ENCODE measurements at regions not wholly inside any gene's neighbourhood (a gene's known extent, or its start where the extent isn't known, plus 50 kb on each side); places are given as distances from the start of the nearest gene placed in this dataset.

DNA sequence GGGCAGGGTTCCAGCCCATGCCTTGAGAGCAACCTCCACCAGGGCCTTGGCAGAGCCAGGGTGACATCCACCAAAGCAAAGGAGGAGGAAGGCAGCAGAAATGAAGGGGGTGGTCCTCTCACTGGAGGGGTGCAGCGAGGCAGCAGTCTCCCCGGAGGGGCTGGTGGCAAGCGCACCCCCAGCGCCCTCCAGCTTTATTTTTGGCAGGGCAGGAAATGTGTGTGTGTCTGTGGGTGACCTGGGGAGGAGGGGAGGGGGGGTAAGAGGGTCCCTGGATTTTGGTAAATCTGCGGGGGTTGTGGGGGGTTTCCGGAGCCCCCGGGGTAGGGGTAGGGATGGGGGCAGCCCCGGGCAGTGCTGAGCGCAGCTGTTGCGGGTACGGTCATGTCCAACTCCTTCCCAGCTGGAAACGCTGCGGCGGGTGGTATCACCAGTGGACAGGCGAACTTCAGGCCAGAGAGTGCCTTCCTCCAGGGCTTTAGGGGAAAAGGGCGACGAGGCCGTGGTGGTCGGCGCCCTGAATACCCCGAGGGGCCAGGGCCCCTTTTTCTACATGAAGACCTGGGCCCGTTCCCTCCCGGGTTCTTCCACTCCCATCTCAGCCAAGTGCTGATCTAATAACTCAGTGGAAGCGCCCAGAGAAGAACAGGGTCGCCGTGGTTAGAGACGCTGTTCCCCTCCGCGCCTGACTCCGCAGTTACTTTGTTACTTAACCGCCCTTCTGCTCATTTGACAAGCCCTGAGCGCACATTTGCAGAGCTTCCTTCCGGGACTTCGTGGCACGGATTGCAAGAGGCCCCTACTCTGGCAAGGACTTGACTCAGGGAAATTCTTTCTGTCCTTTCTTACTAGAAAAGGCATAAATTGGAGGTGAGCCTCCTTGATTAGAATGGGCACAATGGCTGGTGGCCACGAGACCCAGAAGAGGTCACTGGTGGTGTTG is 55.2 kb downstream of the FOS start:
- DNase-seq = peak; percentile 28

GRCh38 chr14:75334549-75335051 is 56.0 kb downstream of the FOS start:
- DNase-seq = no peak

- DNase-seq = no peak
Observed at GRCh38 chr14:75335571-75335970, 56.9 kb downstream of the FOS start.

DNA sequence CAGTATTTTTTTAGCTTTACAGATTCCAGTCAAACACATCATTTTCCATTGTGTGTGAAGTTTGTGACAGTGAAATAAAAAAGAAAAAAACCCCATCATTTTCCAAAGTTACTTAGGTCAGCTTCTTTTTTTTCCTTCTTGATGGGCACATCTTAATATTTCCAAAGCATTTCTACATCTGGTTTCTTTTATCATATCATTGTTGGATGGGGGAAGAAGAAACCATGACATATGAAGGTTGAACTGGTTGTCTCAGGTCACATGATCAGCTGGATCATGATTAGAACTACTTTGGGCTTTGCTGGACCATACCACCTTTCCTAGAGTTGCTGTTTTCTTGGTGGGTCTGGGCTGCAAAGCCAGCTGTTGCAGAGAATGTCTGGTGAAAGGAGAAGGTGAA is 59.8 kb downstream of the FOS start:
- no peak for DNase-seq

DNA sequence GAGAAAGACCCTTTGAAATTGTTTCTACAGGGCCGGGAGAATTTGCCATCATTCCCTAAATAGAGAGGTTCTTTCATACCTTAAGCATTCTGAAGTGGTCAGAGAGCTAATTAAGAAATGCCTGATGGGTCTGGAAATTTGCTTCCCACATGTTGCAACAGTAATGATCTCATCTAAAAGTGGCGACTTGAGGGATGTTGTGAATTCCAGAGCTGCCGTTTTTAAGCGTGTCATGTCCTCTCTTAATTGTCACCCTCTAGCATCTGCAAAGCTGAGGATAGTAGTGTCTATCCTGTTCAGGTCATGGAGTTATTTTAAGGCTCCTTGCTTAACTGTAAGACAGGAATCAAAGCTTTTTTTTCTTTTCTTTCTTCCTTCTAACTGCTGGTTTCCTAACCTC is 60.4 kb downstream of the FOS start:
- no peak for DNase-seq

DNA sequence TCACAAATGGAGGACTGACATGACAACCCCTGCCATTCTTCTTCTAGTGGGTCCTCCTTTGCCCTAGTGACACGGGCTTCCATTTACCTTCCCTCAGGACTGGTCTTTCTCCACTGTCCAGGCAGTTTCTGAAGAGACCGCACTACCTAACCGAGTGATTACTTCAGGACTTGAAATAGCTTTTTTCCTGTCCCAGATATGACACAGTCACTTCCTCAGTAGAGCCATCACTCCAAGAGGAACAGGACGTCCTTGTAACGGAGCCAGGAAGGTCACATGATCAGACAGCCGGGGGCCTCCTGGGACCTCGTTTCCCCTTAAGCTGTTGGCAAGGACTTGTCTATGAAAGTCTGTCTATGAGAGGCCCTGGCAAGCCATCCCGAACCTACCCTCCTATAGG is 62.3 kb downstream of the FOS start:
- DNase-seq = no peak

DNA sequence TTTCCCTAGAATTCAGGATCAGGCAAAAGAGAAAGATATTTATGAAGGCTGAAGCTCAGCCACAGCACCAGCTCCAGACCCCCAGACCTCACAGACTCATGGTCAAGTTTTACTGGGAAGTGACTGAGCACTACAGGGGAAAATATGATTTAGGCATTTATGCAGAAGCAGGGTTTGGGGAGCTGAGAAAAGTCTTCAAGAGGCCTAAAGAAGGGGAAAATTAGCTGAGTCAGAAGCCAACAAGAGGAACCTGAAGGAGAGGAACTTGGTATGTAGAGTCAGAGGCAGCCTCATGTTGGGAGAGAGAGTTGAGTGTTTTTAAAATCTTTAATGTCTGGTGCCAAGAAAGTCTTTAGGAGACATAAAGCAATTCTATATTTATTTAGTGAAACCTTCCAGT is 63.0 kb downstream of the FOS start:
- DNase-seq = no peak

DNA sequence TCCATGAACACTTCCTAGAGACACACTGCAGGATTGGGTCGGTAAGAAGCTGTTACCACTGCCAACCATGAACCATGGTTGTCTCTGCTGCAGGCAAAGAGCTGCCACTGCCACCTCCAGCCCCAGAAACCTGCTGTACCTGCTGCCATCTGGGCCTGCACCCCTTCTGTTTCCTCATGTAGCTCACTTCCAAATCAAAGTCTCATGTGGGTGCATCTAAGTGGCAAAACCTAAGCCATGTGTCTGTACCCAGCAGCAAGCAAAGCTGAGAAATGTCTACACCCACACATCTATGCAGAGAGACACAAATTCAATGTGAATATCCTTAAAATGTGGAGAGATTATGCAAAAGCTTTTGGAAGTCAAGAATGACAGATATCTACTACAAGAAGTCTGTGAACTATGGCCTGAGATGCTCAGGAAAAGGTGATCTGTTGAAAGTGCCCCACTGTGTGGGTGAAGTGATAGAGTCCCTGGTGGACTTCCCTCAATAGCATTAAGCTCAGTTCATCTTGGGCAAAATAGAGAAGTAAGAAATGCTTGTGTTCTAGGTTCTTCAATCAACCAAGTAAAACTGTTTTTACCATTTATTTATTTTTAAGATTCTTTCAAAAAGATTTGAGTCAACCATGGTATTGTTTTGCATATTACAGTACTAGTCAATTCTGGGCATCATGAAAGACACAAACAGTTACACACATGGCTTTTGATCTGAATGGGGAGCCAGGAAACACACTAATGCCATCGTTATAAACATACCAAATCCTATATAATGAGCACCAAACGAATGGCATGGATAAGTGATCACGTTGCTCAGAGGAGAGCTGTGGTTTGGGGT is 64.4 kb downstream of the FOS start:
- DNase-seq = no peak

- DNase-seq = no peak
Observed at GRCh38 chr14:75343911-75344310, 65.3 kb downstream of the FOS start.

DNA sequence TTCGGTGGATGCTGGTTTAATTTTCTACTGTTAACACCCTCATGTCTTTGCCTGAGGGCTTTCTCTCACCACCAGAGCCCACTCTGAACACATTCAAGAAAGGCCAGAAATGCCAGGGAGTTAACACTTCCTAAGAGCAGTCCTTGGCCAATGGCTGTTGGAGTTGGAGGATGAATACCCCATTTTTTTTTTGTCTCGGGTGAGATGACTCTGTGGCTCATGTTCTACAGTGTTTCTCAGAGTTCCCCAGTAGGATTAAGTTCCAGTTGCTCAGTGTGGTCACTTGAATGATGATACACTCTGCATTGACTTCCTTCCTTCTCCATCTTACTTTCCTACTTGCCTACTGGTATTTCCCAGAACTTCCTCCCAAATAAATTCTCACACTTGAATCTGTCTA is 65.8 kb downstream of the FOS start:
- no peak for DNase-seq

GRCh38 chr14:75350505-75351060 is 72.0 kb downstream of the FOS start:
- DNase-seq = no peak

DNA sequence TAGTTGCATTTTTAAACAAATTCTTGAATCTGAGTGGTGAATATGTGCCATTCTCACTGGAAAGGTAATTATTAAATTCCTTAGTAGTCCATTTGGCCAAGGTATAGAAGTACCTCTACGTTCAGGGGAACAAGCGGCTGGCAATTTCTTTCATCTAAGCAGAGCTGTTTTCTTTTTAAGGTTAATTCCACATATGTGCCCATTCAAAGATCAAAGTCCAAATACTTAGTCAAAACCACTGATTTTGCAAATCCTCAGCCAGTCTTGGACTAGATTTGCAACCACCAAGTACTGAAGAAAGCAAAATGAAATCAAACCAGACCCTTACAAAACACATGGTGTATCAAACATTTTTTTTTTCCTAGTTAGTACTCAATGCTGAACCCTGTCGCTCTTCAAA is 68.7 kb upstream of the JDP2 start:
- no peak for DNase-seq

- DNase-seq = no peak
Observed at GRCh38 chr14:75361041-75361440, 66.8 kb upstream of the JDP2 start.

DNA sequence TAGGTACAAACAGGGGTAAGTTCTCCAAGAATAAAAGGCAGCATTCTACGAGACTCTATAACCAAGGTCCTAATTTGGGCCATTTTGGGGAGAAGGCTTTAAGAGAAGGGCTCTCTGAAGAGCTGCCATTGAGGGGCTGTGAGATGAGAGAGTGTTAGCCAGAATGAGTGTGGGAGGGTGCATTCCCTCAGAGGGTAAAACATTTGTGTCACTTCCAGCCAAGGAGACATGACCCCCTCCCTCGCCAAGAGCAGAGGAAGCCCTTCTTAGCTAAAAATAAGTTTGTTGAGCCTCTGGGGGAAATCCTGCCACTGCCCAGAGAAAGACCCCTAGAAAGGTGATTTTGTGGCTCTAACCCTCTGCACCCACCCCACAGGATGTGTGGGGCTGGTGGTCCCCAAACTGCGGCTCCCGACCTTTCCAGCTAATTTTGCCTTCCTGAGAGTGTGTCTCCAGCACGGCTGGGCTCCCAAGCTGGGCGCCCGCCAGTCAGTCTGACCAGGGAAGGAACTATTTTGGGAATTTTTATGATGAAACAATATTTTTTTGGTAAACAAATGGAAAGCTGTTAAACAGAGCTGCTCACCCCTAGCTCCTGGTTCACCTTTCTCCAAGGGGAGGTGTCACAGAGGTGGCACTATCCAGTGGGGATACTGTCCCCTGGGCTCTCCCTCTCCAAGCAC is 65.9 kb upstream of the JDP2 start:
- DNase-seq = no peak

DNA sequence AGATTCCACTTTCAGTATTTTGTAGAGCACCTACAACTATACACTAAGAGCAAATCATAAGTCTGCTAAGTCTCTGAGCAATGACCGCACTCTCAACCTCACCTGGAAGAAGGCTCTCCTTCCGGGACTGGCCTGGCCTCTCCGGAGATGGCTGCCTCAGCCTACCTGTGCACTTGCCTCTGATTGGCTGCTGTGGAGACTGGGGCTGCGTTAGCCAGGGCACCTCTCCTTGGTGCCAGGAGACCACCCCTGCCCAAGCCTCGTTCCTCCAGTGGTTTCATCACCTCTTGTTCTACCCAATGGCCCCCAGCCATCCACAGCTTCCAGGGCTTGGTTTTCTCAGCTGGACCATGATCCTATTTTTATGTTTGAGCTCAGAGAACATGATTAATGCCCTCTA is 64.7 kb upstream of the JDP2 start:
- no peak for DNase-seq

DNA sequence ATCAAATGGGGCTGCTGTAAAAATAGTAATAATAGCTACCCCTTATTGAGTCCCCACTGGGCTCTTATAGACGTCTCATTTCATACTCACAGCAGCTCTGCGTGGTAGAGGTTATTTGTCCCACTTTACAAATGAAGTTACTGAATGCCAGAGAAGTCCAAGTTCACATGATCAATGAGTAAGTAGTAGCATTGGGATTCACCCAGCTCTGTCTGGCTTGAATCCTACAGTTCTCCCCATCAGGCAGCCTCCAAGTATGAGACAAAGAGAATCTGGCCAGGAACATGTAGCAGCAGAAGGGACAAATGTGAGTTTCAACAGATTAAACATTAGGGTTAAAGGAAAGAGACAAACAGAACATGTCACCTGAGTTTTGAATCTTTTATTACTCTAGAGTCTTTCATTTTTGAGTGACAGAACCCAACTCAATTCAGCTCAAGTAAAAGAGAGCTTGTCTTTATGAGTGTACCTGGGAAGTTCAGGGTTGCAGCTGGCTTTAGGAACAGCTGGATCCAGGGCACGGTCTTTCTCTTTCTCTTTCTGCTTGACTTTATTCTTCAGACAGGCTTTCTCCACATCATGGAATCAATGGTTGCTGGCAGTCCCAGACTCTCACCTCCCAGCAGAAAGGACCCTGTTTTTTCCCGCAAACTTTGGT is 64.1 kb upstream of the JDP2 start:
- DNase-seq = no peak

GRCh38 chr14:75365116-75365515 is 62.7 kb upstream of the JDP2 start:
- no peak for DNase-seq

- DNase-seq = no peak
Observed at GRCh38 chr14:75366963-75367362, 60.9 kb upstream of the JDP2 start.

GRCh38 chr14:75368333-75368732 is 59.5 kb upstream of the JDP2 start:
- no peak for DNase-seq

GRCh38 chr14:75369506-75369905 is 58.3 kb upstream of the JDP2 start:
- no peak for DNase-seq

DNA sequence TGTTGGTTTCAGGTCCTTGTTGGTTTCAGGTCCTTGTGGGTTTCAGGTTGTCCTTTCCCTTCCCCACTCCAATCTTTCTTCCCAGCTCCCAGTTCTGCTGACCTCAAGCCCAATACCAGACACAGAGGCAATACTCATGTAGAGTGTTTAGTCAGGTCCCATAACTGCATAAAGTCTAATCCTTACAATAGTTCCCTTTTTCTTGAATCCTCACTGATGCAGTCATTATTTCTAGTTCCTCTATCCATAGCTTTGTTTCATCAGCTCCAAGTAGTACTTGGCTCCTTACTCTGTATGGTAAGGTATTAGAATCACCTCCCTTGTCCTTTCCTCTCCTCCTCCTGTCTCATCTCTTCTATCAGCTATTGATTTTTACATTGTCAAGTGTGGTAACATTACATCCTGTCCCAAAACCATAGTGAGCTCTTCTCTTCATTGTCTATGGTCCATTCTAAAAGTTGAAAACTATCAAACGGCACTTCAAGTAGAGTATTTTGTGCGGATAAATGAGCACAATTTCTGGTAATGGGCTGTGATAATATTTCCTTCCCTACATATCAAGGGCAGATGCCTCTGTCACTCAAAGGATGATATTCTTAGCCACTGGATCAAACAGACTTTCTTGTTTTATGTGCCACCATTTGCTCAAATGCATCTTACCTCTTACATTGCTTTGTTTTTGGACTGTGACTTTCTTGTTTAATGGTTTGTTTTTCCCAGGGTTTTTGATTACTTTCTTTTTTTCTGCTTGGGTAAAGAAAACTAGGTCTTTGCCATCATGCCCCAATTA is 57.2 kb upstream of the JDP2 start:
- no peak for DNase-seq

DNA sequence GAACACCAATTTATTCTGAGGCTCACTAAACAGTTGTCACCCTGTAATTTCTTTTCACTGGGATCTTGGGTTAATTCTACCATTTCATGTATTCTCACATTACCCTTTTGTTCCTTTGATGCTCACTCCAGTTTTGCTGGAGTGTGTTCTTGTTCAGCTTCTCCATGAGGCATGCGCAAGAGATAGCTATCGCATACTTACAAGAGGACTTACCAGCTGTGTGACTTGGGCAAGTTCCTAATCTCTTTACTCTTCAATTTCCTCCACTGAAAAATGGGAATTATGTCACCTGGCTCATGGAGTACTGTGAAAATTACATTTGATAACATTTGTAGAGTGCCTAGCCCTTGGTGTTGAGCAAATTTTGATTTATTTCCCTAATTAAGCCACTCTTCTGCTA is 56.5 kb upstream of the JDP2 start:
- no peak for DNase-seq
